Immature natural killer cell (primary cell): ENCODE measurements at regions not wholly inside any gene's neighbourhood (a gene's known extent, or its start where the extent isn't known, plus 50 kb on each side); places are given as distances from the start of the nearest gene placed in this dataset.

Source experiments
- DNase-seq, 3 donors: peaks; one replicate each; pipeline ENCODE4 v3.0.0; 2022; ENCODE audit warnings: mixed read lengths in 1 of 3
- H3K27ac Mint-ChIP-seq, 6 donors: one replicate each; pipeline ENCODE4 v1.8.0; 2020; ENCODE audit warnings: mixed read lengths in 6 of 6, mild to moderate bottlenecking in 5 of 6, inconsistent platforms in 4 of 6, moderate library complexity in 3 of 6
- H3K27me3 Mint-ChIP-seq, 3 donors: one replicate each; pipeline ENCODE4 v1.8.0; 2020 to 2021; ENCODE audit warnings: low read depth in 3 of 3, mild to moderate bottlenecking in 3 of 3, mixed read lengths in 3 of 3, moderate library complexity in 3 of 3, inconsistent platforms in 1 of 3
- H3K36me3 Mint-ChIP-seq, 3 donors: one replicate each; pipeline ENCODE4 v1.8.0; 2020; ENCODE audit warnings: mixed read lengths in 3 of 3, inconsistent platforms in 2 of 3, mild to moderate bottlenecking in 2 of 3
- H3K4me1 Mint-ChIP-seq, 2 donors: one replicate each; pipeline ENCODE4 v1.8.0; 2020; ENCODE audit warnings: inconsistent platforms in 2 of 2, mild to moderate bottlenecking in 2 of 2, mixed read lengths in 2 of 2, moderate library complexity in 1 of 2
- H3K4me3 Mint-ChIP-seq, 5 donors: one replicate each; pipeline ENCODE4 v1.8.0; 2020; ENCODE audit warnings: mild to moderate bottlenecking in 5 of 5, mixed read lengths in 5 of 5, inconsistent platforms in 3 of 5, moderate library complexity in 3 of 5
- H3K9me3 Mint-ChIP-seq, 6 donors: one replicate each; pipeline ENCODE4 v1.8.0; 2020; ENCODE audit warnings: mild to moderate bottlenecking in 6 of 6, mixed read lengths in 6 of 6, inconsistent platforms in 4 of 6, moderate library complexity in 3 of 6

DNA sequence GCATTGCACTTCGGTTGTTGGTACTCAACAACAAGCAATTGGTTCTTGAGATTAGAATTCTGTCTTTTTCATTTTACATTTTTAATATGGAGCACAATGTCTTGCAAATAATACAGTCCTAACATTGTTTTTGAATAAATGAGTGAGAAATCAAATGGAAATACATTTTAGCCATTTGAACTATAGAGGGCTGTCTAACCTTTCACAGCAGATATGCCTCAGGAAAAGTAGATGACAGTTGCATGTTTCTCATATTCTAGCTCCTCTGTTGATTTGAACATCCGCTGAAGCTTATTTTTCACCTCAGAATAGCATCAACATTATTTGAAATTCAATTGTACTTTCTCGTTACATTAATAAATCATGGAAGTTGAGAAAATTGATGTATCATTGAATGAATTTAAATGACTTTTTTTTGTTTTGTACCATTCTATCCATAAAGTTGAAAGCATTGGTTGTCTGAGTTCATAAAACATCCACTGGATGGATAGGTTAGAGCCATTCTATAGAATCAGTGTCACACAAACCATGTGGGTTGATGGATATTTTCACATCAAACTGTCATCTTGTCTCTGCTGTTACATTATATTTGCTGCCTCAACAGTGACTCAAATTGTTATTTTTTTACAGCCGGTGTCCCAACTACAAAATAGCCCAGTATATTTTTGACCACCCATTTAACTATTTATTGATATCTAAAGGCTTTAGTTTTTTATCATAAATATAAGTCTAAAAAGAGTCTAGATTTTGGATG lies 928.3 kb downstream of the NSUN3 start:
- Mint-ChIP-seq H3K27me3 (no peaks in the 10 kb centered on the region), H3K4me3 (no peak overlapping the region), H3K4me1 (no peaks in the 10 kb centered on the region), H3K9me3 (peaks cover 7 to 41% (median 16%) of the 10 kb centered on the region in 6 donors), H3K36me3 (no peaks in the 10 kb centered on the region), H3K27ac (no peak overlapping the region)
- DNase-seq: no peak

GRCh38 chr3:94996743-94997142 lies 933.9 kb downstream of the NSUN3 start:
- Mint-ChIP-seq H3K27me3 (no peaks in the 10 kb centered on the region), H3K36me3 (no peaks in the 10 kb centered on the region), H3K4me3 (no peak overlapping the region), H3K27ac (no peak overlapping the region), H3K9me3 (peaks cover 6 to 37% (median 16%) of the 10 kb centered on the region in 6 donors), H3K4me1 (no peaks in the 10 kb centered on the region)
- no peak for DNase-seq

GRCh38 chr3:95002438-95003046 lies 939.7 kb downstream of the NSUN3 start:
- no peak overlapping the region for H3K4me3 Mint-ChIP-seq
- no peaks in the 10 kb centered on the region for H3K4me1 Mint-ChIP-seq
- peaks cover 4 to 40% (median 23%) of the 10 kb centered on the region in 6 donors for H3K9me3 Mint-ChIP-seq
- no peak for DNase-seq
- no peaks in the 10 kb centered on the region for H3K36me3 Mint-ChIP-seq
- H3K27ac Mint-ChIP-seq: no peak overlapping the region
- H3K27me3 Mint-ChIP-seq: no peaks in the 10 kb centered on the region

DNA sequence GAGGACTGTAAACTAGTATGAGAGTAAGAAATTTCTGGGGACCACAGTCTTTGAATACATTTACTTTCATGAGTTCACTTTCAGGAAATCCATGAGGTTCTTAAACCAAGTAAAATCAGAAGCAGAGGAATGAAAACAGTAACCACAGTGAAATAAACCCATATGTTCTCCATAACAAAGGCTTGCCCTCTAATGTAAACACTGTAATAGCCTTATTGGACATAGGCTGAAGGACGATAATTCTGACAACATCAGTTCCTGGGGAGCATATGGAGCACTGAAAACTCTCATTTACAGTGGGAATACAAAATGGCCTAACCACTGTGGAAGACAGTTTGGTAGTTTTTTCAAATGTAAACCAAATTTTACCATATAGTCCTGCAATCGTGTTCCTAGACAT lies 965.8 kb downstream of the NSUN3 start:
- H3K27me3 Mint-ChIP-seq: no peaks in the 10 kb centered on the region
- no peak for DNase-seq
- H3K27ac Mint-ChIP-seq: no peak overlapping the region
- no peaks in the 10 kb centered on the region for H3K4me1 Mint-ChIP-seq
- no peaks in the 10 kb centered on the region for H3K36me3 Mint-ChIP-seq
- no peak overlapping the region for H3K4me3 Mint-ChIP-seq
- H3K9me3 Mint-ChIP-seq: peaks cover 5 to 22% (median 13%) of the 10 kb centered on the region in 6 donors

DNA sequence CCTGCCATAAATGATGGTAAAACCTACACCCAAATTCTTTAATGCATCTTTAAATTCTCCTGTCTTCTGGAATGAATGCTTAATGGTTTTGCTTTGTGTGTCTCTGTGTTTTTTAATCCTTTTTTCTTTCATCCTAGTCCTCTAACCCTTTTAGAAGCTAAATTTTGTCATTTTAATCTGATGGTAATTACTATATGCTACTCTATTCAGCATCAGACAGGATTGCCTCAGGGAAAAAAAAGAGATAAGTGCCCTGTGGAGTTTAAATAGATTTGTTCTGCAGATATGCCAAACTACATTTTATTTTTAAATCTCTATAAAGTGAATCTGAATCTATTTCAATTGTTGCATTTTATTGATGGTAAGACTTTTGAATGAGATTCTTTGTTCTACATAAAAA lies 966.8 kb downstream of the NSUN3 start:
- Mint-ChIP-seq H3K4me3 (no peak overlapping the region), H3K27me3 (no peaks in the 10 kb centered on the region), H3K27ac (no peak overlapping the region), H3K9me3 (peaks cover 5 to 26% (median 15%) of the 10 kb centered on the region in 6 donors), H3K36me3 (no peaks in the 10 kb centered on the region), H3K4me1 (no peaks in the 10 kb centered on the region)
- DNase-seq: no peak

- no peak overlapping the region for H3K27ac Mint-ChIP-seq
- no peak for DNase-seq
- no peaks in the 10 kb centered on the region for H3K4me1 Mint-ChIP-seq
- no peak overlapping the region for H3K4me3 Mint-ChIP-seq
- H3K27me3 Mint-ChIP-seq: peaks cover 0 to 5% (median 0%) of the 10 kb centered on the region in 3 donors
- peaks cover 5 to 53% (median 34%) of the 10 kb centered on the region in 6 donors for H3K9me3 Mint-ChIP-seq
- no peaks in the 10 kb centered on the region for H3K36me3 Mint-ChIP-seq
These were observed 973.7 kb downstream of the NSUN3 start for GRCh38 chr3:95036526-95037021.

DNA sequence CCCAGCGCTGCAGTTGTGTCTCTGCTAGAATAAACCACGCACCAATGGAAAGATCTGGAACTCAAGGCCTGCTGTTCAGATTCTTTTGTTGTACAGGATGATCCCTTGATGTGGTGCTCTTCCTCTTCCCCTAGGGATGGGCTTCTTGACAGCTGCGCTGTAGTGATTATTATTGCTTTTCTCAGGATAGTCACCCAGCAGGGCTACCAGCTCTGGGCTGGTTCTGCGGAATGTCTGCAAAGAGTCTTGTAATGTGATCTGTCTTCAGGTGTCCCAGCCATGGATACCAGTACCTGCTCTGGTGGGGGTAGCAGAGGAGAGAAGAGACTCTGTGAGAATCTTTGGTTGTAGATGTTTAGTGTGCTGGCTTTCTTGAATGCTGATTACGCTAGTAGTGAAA lies 974.2 kb downstream of the NSUN3 start:
- Mint-ChIP-seq H3K4me3 (no peak overlapping the region), H3K9me3 (peaks cover 5 to 53% (median 33%) of the 10 kb centered on the region in 6 donors), H3K27ac (no peak overlapping the region), H3K27me3 (peaks cover 0 to 5% (median 0%) of the 10 kb centered on the region in 3 donors), H3K36me3 (no peaks in the 10 kb centered on the region), H3K4me1 (no peaks in the 10 kb centered on the region)
- DNase-seq: no peak

DNA sequence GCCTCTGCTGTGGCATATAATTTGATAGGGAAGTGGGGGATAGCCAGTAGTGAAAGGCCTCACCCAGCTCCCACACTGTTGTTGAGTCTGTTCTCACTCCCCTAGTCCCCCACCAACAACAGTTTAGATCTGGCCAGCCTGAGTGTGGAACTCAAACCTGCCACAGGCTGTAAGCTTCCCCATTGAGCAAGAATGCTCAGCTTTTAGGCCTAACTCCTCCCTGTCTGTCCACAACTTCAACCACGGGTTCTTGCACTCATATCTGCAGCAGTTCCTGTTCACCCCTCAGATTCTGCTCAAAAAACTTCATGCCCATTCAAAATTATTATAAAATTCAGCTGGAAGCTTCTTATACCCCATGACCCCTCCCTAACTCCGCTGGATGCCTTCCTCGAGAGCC lies 975.1 kb downstream of the NSUN3 start:
- peaks cover 0 to 5% (median 0%) of the 10 kb centered on the region in 3 donors for H3K27me3 Mint-ChIP-seq
- DNase-seq: no peak
- H3K9me3 Mint-ChIP-seq: peaks cover 5 to 53% (median 32%) of the 10 kb centered on the region in 6 donors
- H3K4me1 Mint-ChIP-seq: no peaks in the 10 kb centered on the region
- H3K27ac Mint-ChIP-seq: no peak overlapping the region
- no peak overlapping the region for H3K4me3 Mint-ChIP-seq
- no peaks in the 10 kb centered on the region for H3K36me3 Mint-ChIP-seq

DNA sequence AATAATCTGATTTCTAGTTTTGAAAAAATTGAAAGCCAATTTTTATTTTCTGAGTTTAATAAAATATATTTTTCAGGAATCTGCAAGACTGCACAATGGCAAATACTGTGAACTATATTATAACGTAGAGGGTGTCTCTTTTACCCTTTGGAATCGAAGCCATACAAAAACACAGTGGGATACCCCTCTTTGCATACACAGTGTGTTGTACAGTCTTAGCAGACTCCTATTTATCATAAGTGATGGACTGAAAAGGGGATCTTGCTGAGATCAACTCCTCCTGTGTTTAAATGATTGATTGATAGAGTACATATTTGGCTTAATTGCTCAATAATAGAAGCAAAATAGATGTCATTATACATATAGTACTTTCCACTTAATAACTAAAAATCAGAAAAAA lies 981.2 kb downstream of the NSUN3 start:
- Mint-ChIP-seq H3K27ac (no peak overlapping the region), H3K36me3 (no peaks in the 10 kb centered on the region), H3K4me1 (no peaks in the 10 kb centered on the region), H3K4me3 (no peak overlapping the region), H3K27me3 (peaks cover 0 to 2% (median 0%) of the 10 kb centered on the region in 3 donors), H3K9me3 (peaks cover 0 to 21% (median 12%) of the 10 kb centered on the region in 6 donors)
- DNase-seq: no peak

DNA sequence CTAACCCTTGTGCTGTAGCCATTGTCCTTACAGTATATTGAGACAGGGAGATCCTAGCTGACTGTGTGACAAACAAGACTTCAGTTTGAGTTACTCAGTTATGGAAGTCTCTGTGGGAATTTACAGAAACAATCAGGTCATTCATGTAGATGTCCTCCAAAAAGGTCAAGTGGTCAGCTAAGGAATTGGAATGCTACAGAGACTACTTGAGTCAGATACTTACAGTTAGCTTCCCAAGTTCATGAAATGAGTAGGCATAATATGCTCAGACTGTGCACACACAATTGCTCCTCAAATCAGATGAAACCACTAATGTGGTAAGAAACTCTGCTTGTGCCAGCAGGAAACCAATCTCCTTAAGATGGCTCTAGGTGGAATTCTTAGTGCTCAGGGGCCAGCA lies 985.7 kb downstream of the NSUN3 start:
- H3K9me3 Mint-ChIP-seq: peaks cover 0 to 47% (median 21%) of the 10 kb centered on the region in 6 donors
- no peak overlapping the region for H3K27ac Mint-ChIP-seq
- no peak for DNase-seq
- no peaks in the 10 kb centered on the region for H3K27me3 Mint-ChIP-seq
- no peak overlapping the region for H3K4me3 Mint-ChIP-seq
- H3K36me3 Mint-ChIP-seq: no peaks in the 10 kb centered on the region
- H3K4me1 Mint-ChIP-seq: no peaks in the 10 kb centered on the region

DNA sequence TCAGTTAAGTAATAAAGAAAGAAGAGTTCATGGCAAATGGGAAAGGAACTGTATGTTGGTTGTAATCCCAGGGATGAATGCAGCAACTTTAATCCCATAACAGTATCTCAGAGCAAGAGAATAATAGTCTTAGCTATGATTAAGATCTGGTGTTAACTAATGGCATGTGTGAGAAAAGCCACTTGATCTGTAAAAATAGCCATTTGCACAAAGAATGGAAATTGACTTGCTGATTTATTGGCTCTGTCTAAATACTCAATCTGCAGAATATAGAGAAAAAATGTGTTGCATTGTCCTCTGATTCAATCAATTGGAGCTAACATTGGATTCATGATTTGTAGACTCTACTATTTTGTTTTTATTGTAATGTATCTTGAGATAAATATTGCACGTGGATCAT lies 987.0 kb downstream of the NSUN3 start:
- H3K27me3 Mint-ChIP-seq: no peaks in the 10 kb centered on the region
- no peak overlapping the region for H3K27ac Mint-ChIP-seq
- no peaks in the 10 kb centered on the region for H3K36me3 Mint-ChIP-seq
- no peaks in the 10 kb centered on the region for H3K4me1 Mint-ChIP-seq
- no peak for DNase-seq
- peaks cover 0 to 48% (median 25%) of the 10 kb centered on the region in 6 donors for H3K9me3 Mint-ChIP-seq
- H3K4me3 Mint-ChIP-seq: no peak overlapping the region

GRCh38 chr3:95055288-95055687 lies 992.4 kb downstream of the NSUN3 start:
- Mint-ChIP-seq H3K27me3 (no peaks in the 10 kb centered on the region), H3K4me3 (no peak overlapping the region), H3K27ac (no peak overlapping the region), H3K4me1 (no peaks in the 10 kb centered on the region), H3K9me3 (peaks cover 0 to 37% (median 16%) of the 10 kb centered on the region in 6 donors), H3K36me3 (no peaks in the 10 kb centered on the region)
- DNase-seq: no peak

DNA sequence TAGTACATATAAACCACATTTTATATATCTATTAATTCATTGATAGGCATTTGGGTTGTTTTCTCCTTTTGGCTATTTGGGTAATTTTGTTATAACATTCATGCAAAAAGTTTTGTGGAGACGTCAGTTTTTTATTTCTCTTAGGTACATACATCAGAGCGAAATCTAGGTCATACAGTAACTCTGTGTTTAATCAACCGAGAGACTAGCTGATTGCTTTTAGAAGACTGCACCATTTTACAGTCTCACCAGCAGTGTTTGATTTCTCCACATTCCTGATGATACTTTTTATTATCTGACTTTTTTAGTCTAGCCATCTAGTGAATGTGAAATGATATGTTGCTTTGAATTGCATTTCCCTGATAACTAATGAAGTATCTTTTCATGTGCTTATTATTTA lies 1019.3 kb downstream of the NSUN3 start:
- no peaks in the 10 kb centered on the region for H3K27me3 Mint-ChIP-seq
- no peak overlapping the region for H3K27ac Mint-ChIP-seq
- no peaks in the 10 kb centered on the region for H3K4me1 Mint-ChIP-seq
- no peak for DNase-seq
- H3K4me3 Mint-ChIP-seq: no peak overlapping the region
- H3K36me3 Mint-ChIP-seq: no peaks in the 10 kb centered on the region
- peaks cover 6 to 37% (median 23%) of the 10 kb centered on the region in 6 donors for H3K9me3 Mint-ChIP-seq

DNA sequence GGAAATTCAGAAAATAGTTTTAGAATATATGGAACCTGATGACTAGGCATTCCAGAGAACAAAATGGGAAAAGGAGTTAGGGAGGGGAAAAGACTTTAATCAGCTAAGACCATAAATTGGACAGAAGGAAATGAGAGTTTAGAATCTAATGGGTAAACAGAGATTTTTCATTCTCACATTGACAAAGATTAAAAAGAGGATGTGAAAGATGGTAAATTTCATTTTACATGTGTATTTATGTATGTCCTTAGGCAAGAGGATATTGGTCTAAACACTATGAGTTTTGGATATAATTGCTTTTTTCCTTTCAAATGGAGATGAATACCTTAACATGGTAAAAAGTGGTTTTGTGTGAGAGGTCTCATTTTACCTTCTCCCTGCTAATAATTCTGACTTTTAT lies 1021.9 kb downstream of the NSUN3 start:
- Mint-ChIP-seq H3K36me3 (no peaks in the 10 kb centered on the region), H3K4me3 (no peak overlapping the region), H3K27ac (no peak overlapping the region), H3K4me1 (no peaks in the 10 kb centered on the region), H3K27me3 (no peaks in the 10 kb centered on the region), H3K9me3 (peaks cover 11 to 44% (median 28%) of the 10 kb centered on the region in 6 donors)
- DNase-seq: no peak
